ENCODE measurements at regions not wholly inside any gene's neighbourhood (a gene's known extent, or its start where the extent isn't known, plus 50 kb on each side); places are given as distances from the start of the nearest gene placed in this dataset.

DNA sequence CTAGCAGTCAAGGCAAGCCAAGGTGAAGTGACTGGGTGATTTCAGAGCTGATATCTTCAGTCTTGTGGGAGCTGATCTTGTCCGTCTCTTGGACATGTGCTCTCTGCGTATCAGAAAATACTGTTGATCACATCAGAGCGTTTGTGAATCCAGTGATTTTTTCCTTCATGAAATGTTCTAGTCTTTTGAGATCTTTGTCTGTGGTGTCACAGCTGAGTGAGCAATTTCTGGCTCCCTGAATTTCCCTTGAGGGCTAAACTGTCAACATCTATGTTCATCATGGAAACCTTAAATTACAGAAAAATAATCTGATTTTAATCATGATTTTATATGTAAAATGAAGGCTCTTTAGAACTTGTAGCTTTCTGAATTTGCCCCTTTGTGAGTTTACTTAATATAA is 432.0 kb downstream of the CCDC85A start:
- TF ChIP-seq, protein P1, sequence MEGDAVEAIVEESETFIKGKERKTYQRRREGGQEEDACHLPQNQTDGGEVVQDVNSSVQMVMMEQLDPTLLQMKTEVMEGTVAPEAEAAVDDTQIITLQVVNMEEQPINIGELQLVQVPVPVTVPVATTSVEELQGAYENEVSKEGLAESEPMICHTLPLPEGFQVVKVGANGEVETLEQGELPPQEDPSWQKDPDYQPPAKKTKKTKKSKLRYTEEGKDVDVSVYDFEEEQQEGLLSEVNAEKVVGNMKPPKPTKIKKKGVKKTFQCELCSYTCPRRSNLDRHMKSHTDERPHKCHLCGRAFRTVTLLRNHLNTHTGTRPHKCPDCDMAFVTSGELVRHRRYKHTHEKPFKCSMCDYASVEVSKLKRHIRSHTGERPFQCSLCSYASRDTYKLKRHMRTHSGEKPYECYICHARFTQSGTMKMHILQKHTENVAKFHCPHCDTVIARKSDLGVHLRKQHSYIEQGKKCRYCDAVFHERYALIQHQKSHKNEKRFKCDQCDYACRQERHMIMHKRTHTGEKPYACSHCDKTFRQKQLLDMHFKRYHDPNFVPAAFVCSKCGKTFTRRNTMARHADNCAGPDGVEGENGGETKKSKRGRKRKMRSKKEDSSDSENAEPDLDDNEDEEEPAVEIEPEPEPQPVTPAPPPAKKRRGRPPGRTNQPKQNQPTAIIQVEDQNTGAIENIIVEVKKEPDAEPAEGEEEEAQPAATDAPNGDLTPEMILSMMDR (conservative IDR thresholded peaks at IDR 0.05; ENCODE audit: low read length), result no peak
- TF ChIP-seq EZH2phosphoT487 (IDR thresholded peaks at IDR 0.05; ENCODE audit: borderline replicate concordance), result no peak
